Tibial nerve (tissue), 4 donors: ENCODE measurements at regions not wholly inside any gene's neighbourhood (a gene's known extent, or its start where the extent isn't known, plus 50 kb on each side); places are given as distances from the start of the nearest gene placed in this dataset.

Experiments
- CTCF ChIP-seq, 5 experiments: fragments of 200-600 bp in 3 of 5; fragments of 450-650 bp in 2 of 5; sonication (generic) in 3 of 5; IDR thresholded peaks; one replicate each; pipeline ENCODE4 v1.5.1; 2016 to 2019; ENCODE audit warnings: antibody characterized with exemption in 5 of 5, mild to moderate bottlenecking in 3 of 5, moderate library complexity in 2 of 5
- EP300 ChIP-seq, 2 donors: sonication (generic); formaldehyde crosslinking; IDR thresholded peaks; one replicate each; pipeline ENCODE4 v1.6.1; 2017; ENCODE audit warnings: antibody characterized with exemption in 2 of 2, mild to moderate bottlenecking in 1 of 2
- POLR2A ChIP-seq, 2 donors: fragments of 450-650 bp; IDR thresholded peaks; one replicate each; pipeline ENCODE4 v1.6.1; 2017; ENCODE audit warnings: antibody characterized with exemption in 2 of 2, mild to moderate bottlenecking in 2 of 2, moderate library complexity in 2 of 2

GRCh38 chr4:144209491-144209890, 69.0 kb upstream of the GYPA start:
- TF ChIP-seq CTCF (IDR thresholded peaks at IDR 0.05) (no peak), POLR2A (IDR thresholded peaks at IDR 0.05) (no peak), EP300 (IDR thresholded peaks at IDR 0.05) (no peak)
